Brain microvascular endothelial cell (primary cell): ENCODE measurements at regions not wholly inside any gene's neighbourhood (a gene's known extent, or its start where the extent isn't known, plus 50 kb on each side); places are given as distances from the start of the nearest gene placed in this dataset.
"Not testable (repeated sequence)": the region's sequence is repeated elsewhere in the genome, so short reads cannot be mapped to it uniquely, and the experiment has no call there.

ENCODE experiments used
- DNase-seq: peaks from one replicate; pipeline ENCODE4 v3.0.0-alpha.2; 2020
- H3K27ac ChIP-seq: fragments of 250-450 bp; sonication (Bioruptor Pico); 2 replicates; pipeline ENCODE4 v1.5.1; 2020; ENCODE audit warnings: mild to moderate bottlenecking, moderate library complexity
- H3K27me3 ChIP-seq: fragments of 250-450 bp; sonication (Bioruptor Pico); replicated peaks from 2 replicates; pipeline ENCODE4 v1.5.1; 2020; ENCODE audit warnings: mild to moderate bottlenecking
- H3K36me3 ChIP-seq: fragments of 250-450 bp; sonication (Bioruptor Pico); replicated peaks from 2 replicates; pipeline ENCODE4 v1.5.1; 2020; ENCODE audit warnings: mild to moderate bottlenecking
- H3K4me3 ChIP-seq: 2 replicates; pipeline ENCODE4 v1.5.1; 2011; ENCODE audit warnings: low read depth, mild to moderate bottlenecking, control low read depth, low read length, moderate library complexity
- in situ Hi-C: cut with HindIII; loops from 2 replicates; pipeline ENCODE4 v1.10.0; 2017; ENCODE audit warnings: low sequenced_read_pairs, low pct_ligation_motif_present
- TF ChIP-seq, protein P1 (sequence below): IDR thresholded peaks from 2 replicates; pipeline ENCODE4 v1.5.1; 2011; ENCODE audit warnings: low read depth, mild to moderate bottlenecking, moderate library complexity, low read length, control low read depth, inconsistent platforms; ENCODE audit errors: missing control alignments

DNA sequence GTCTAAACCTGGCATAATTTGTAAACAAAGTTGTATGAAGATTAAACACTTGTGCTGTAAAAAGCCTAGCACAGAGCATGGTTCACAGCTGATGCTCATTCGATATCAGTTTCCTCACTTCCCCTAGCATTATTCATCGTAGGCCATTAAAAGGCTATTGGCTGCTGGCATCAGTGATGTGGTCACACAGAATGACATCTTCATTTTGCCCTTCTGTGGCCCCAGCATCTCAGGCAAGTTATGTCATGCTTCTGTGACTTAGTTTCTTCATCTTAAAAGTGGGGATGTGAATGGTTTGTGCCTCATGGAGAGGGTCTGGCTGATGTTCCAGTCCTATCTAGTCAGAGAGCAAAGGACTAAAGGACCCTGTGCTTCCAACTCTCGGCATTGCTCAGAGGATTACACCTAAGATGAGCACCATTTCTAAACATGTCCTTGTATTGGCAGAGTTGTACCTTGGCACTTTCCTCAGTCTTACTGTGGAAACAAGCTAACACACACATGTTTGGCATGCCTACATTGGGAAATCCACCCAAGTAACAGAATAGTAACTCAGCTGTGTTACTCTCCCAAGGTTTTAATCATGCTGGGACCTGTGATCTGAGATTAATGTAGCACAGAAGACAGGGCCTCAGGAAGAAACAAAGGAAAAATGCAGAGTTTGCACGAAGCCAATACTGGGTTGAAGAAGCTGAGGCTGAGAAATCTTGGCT, 83.5 kb upstream of the OR9Q1 start:
- Histone ChIP-seq H3K4me3 (no peak overlapping the region), H3K36me3 (no peaks in the 10 kb centered on the region)
- in situ Hi-C loops: no loop called here

DNA sequence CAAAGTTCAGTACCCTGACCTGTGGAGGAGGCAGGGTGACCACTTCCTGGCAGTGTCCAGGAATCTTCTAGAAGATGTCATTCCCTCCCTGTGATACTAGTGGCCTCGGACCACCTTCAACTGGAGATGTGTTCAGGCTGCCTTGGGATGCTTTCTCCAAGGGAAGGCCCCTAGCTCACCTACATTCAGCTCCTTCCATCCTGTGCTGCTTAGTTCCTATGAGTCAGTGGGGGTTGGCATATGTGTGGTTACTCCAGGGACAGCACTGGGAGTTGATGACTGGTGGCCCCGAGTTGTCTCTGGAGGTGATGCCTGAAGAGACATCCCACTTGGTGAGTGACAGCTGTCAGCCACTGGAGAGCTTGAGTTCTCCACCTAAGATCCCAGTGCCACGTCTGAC, 81.8 kb upstream of the OR9Q1 start:
- no peak overlapping the region for H3K4me3 ChIP-seq
- in situ Hi-C loops: no loop called here
- no peak for DNase-seq
- no peak overlapping the region for H3K27ac ChIP-seq
- TF ChIP-seq, protein P1, sequence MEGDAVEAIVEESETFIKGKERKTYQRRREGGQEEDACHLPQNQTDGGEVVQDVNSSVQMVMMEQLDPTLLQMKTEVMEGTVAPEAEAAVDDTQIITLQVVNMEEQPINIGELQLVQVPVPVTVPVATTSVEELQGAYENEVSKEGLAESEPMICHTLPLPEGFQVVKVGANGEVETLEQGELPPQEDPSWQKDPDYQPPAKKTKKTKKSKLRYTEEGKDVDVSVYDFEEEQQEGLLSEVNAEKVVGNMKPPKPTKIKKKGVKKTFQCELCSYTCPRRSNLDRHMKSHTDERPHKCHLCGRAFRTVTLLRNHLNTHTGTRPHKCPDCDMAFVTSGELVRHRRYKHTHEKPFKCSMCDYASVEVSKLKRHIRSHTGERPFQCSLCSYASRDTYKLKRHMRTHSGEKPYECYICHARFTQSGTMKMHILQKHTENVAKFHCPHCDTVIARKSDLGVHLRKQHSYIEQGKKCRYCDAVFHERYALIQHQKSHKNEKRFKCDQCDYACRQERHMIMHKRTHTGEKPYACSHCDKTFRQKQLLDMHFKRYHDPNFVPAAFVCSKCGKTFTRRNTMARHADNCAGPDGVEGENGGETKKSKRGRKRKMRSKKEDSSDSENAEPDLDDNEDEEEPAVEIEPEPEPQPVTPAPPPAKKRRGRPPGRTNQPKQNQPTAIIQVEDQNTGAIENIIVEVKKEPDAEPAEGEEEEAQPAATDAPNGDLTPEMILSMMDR: no peak
- no peaks in the 10 kb centered on the region for H3K27me3 ChIP-seq
- no peaks in the 10 kb centered on the region for H3K36me3 ChIP-seq

More for the DNA sequence above, 83.5 kb upstream of the OR9Q1 start:
- TF ChIP-seq, protein P1: no peak
- DNase-seq: no peak
- H3K27me3 ChIP-seq: no peaks in the 10 kb centered on the region
- H3K27ac ChIP-seq: no peak overlapping the region

DNA sequence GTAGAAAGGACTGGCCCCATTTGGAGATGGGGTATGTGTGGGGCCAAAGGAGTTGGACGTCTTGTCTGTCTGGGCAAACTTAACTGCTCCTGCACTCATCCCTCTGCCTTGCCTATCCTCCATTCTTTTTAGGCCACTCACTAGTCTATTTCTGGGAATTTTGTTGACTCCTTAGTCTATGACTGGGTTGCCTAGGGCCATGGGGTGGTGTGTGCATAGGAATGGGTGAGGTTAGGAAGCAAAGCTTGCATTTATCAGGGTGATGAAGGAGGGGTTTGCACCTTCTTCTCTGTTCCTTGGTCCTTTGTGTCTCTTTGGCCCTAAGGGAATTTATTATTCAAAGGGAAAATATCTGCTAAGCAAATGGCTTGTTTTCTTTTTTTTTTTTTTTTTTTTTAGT, 80.9 kb upstream of the OR9Q1 start:
- no peaks in the 10 kb centered on the region for H3K36me3 ChIP-seq
- no peak overlapping the region for H3K27ac ChIP-seq
- TF ChIP-seq, protein P1: no peak
- in situ Hi-C loops: no loop called here
- DNase-seq: no peak
- no peaks in the 10 kb centered on the region for H3K27me3 ChIP-seq
- H3K4me3 ChIP-seq: no peak overlapping the region

DNA sequence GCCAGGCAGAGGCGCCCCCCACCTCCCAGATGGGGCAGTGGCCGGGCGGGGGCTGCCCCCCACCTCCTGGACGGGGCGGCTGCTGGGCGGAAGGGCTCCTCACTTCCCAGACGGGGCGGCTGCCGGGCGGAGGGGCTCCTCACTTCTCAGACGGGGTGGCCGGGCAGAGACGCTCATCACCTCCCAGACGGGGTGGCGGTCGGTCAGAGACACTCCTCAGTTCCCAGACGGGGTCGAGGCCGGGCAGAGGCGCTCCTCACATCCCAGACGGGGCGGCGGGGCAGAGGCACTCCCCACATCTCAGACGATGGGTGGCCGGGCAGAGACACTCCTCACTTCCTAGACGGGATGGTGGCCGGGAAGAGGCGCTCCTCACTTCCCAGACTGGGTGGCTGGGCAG, 79.9 kb upstream of the OR9Q1 start:
- in situ Hi-C loops, H3K27me3 ChIP-seq, DNase-seq, H3K4me3 ChIP-seq, H3K27ac ChIP-seq, H3K36me3 ChIP-seq: not testable (repeated sequence)

DNA sequence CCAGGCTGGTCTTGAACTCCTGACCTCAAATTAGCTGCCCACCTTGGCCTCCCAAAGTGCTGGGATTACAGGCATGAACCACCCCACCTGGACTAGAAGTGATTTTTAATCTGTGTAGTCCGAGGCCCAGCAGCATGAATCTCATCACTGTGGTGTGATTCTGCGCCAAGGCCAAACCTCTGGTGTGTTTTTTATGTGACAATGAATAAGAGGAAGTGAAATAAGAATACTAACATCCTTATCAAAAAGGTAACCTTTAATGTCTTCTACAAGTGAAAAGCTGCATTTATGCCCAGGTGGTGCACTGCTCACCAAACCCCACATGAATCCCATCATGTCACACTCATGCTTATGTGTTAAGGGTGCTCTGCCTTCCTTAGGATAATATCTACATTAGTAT, 77.1 kb upstream of the OR9Q1 start:
- Histone ChIP-seq H3K27ac (no peak overlapping the region), H3K27me3 (no peaks in the 10 kb centered on the region), H3K4me3 (no peak overlapping the region), H3K36me3 (no peaks in the 10 kb centered on the region)
- DNase-seq: no peak
- in situ Hi-C loops: no loop called here
- TF ChIP-seq, protein P1: no peak

DNA sequence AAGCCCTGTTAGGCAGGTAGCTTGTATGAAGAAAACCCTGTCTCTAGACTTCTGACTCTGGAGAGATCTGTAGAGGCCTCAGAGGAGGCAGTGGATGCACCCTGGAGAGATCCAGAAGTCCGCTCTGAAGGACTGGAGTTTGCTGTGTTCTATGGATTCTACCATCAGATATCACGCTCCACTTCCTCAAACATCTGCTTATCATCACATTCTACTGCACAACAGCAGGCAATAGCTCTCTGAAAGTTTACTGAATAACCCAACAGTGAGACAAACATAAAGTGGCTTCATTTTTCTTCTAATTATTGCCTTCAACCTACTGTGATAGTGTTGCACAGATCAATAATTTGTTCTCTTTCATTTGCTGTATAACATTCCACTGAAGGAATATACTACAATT, 59.0 kb upstream of the OR9Q1 start:
- Histone ChIP-seq H3K4me3 (no peak overlapping the region), H3K27me3 (no peaks in the 10 kb centered on the region), H3K27ac (no peak overlapping the region), H3K36me3 (no peaks in the 10 kb centered on the region)
- TF ChIP-seq, protein P1: no peak
- in situ Hi-C loops: no loop called here
- no peak for DNase-seq
